GM12878 (cell line): ENCODE measurements at regions not wholly inside any gene's neighbourhood (a gene's known extent, or its start where the extent isn't known, plus 50 kb on each side); places are given as distances from the start of the nearest gene placed in this dataset.

ENCODE experiments used
- ATAC-seq: fragments of 200-7000 bp; cut with Tn5 transposase; 3 replicates; pipeline ENCODE4 v1.9.1; 2020; ENCODE audit warnings: mild to moderate bottlenecking, moderate library complexity
- BruUV-seq: library from RNA; stranded (reverse); fragments of 400-500 nt; replicated peaks from 2 replicates; lab custom pipeline; 2021; lab: Mats Ljungman, UMichigan
- CTCF ChIA-PET: fragments of 300-600 bp; sonication (Branson Sonifier 250); formaldehyde crosslinking; extraction: SDS; loops from one replicate; lab custom pipeline; 2021; ENCODE audit warnings: inconsistent platforms; lab: Yijun Ruan, JAX
- POLR2A ChIA-PET: fragments of 350-600 bp; formaldehyde crosslinking; extraction: SDS; loops from one replicate; lab custom pipeline; 2021; ENCODE audit warnings: inconsistent platforms; lab: Charles Lee
- RAD21 ChIA-PET: fragments of 300-600 bp; sonication (Branson Sonifier 250); formaldehyde crosslinking; loops from one replicate; lab custom pipeline; 2023; ENCODE audit warnings: antibody characterized with exemption; ENCODE audit not compliant: unreplicated experiment; lab: Charles Lee
- SMC1A ChIA-PET: fragments of 300-600 bp; sonication (Branson Sonifier 250); formaldehyde crosslinking; loops from one replicate; lab custom pipeline; 2023; ENCODE audit not compliant: unreplicated experiment, uncharacterized antibody; lab: Charles Lee
- DNase-seq: peaks from one replicate; pipeline ENCODE4 v3.0.0-alpha.2; 2011; ENCODE audit warnings: low read depth, low spot score
- FAIRE-seq: peaks from 3 replicates; lab custom pipeline; 2011; peaks lifted over from hg19 to GRCh38; lab: Jason Lieb, UNC
- H2AFZ ChIP-seq: 2 replicates; pipeline ENCODE4 v1.6.0; 2011; ENCODE audit warnings: low read depth, low read length, control low read depth; ENCODE audit not compliant: control insufficient read depth
- H3K27ac ChIP-seq: 2 replicates; pipeline ENCODE4 v1.5.1; 2011; ENCODE audit warnings: control low read depth; ENCODE audit not compliant: control insufficient read depth, insufficient read depth
- H3K27me3 ChIP-seq, 2 experiments: replicated peaks in 1 of 2; 2 replicates each; pipeline versions ENCODE4 v1.6.0 to v1.6.1; 2011; ENCODE audit warnings: low read length in 1 of 2; ENCODE audit not compliant: control insufficient read depth in 2 of 2, insufficient read depth in 2 of 2
- H3K36me3 ChIP-seq, 2 experiments: 2 replicates each; pipeline ENCODE4 v1.5.1; 2011; ENCODE audit warnings: low read length in 1 of 2; ENCODE audit not compliant: control insufficient read depth in 2 of 2, insufficient read depth in 2 of 2
- H3K4me1 ChIP-seq: 2 replicates; pipeline ENCODE4 v1.6.1; 2011; ENCODE audit warnings: mild to moderate bottlenecking, low read length, moderate library complexity, mixed read lengths; ENCODE audit not compliant: control insufficient read depth, insufficient read depth
- H3K4me2 ChIP-seq: 2 replicates; pipeline ENCODE4 v1.6.0; 2011; ENCODE audit warnings: control low read depth; ENCODE audit not compliant: control insufficient read depth, insufficient read depth
- H3K4me3 ChIP-seq: fragments of 200-600 bp; sonication (generic); 2 replicates; pipeline ENCODE4 v1.5.1; 2016
- H3K79me2 ChIP-seq: 2 replicates; pipeline ENCODE4 v1.6.0; 2011; ENCODE audit warnings: low read length; ENCODE audit not compliant: control insufficient read depth, insufficient read depth
- H3K9ac ChIP-seq: 2 replicates; pipeline ENCODE4 v1.8.0; 2011; ENCODE audit warnings: low read length, control low read depth, mixed read lengths; ENCODE audit not compliant: control insufficient read depth, insufficient read depth
- H3K9me3 ChIP-seq: replicated peaks from 3 replicates; pipeline ENCODE4 v1.5.1; 2011; ENCODE audit warnings: mild to moderate bottlenecking, low read length; ENCODE audit not compliant: control insufficient read depth, insufficient read depth
- H4K20me1 ChIP-seq: 2 replicates; pipeline ENCODE4 v1.6.0; 2011; ENCODE audit not compliant: control insufficient read depth, insufficient read depth
- BACH1 ChIP-seq: fragments of 450-650 bp; IDR thresholded peaks from 2 replicates; pipeline ENCODE4 v1.6.1; 2017; ENCODE audit warnings: mild to moderate bottlenecking, borderline replicate concordance
- BHLHE40 ChIP-seq, 2 experiments: fragments of 450-650 bp in 1 of 2; IDR thresholded peaks; 2 replicates each; pipeline ENCODE4 v1.6.1; 2011 to 2017; ENCODE audit warnings: low read depth in 2 of 2, borderline replicate concordance in 1 of 2, improper control_type of control experiment in 1 of 2, low read length in 1 of 2, mild to moderate bottlenecking in 1 of 2
- HCFC1 ChIP-seq: fragments of 150-350 bp; IDR thresholded peaks from 2 replicates; pipeline ENCODE4 v1.6.1; 2014; ENCODE audit warnings: low read length
- IRF4 ChIP-seq: IDR thresholded peaks from 2 replicates; pipeline ENCODE4 v1.6.1; 2011; ENCODE audit warnings: low read depth, low read length
- LARP7 ChIP-seq: fragments of 450-650 bp; IDR thresholded peaks from 2 replicates; pipeline ENCODE4 v1.6.1; 2017; ENCODE audit warnings: mild to moderate bottlenecking
- NFIC ChIP-seq: IDR thresholded peaks from 2 replicates; pipeline ENCODE4 v1.6.1; 2012; ENCODE audit warnings: low read depth, mild to moderate bottlenecking, inconsistent platforms, low read length, moderate library complexity
- SMAD5 ChIP-seq: IDR thresholded peaks from 2 replicates; pipeline ENCODE4 v1.6.1; 2016; ENCODE audit warnings: antibody characterized with exemption, low read depth
- SREBF1 ChIP-seq: IDR thresholded peaks from 2 replicates; pipeline ENCODE4 v1.6.1; 2012; ENCODE audit warnings: mild to moderate bottlenecking, low read length
- TARDBP ChIP-seq: IDR thresholded peaks from 2 replicates; pipeline ENCODE4 v1.6.1; 2016; ENCODE audit warnings: borderline replicate concordance
- TBL1XR1 ChIP-seq: IDR thresholded peaks from 2 replicates; pipeline ENCODE4 v1.6.1; 2012; ENCODE audit warnings: low read depth, low read length, improper control_type of control experiment
- ZNF24 ChIP-seq: fragments of 450-650 bp; IDR thresholded peaks from 2 replicates; pipeline ENCODE4 v1.6.1; 2017; ENCODE audit warnings: antibody characterized with exemption, mild to moderate bottlenecking
- ZSCAN29 ChIP-seq: fragments of 450-650 bp; IDR thresholded peaks from 2 replicates; pipeline ENCODE4 v1.6.1; 2017; ENCODE audit warnings: mild to moderate bottlenecking, moderate library complexity
- WGBS: methylation state at CpG from one replicate; pipeline ENCODE4 v1.1.6; 2016; ENCODE audit warnings: low lambda C conversion rate; ENCODE audit not compliant: insufficient replicate concordance, insufficient coverage; ENCODE audit errors: missing lambda C conversion rate; 5-methylcytosine and 5-hydroxymethylcytosine counted together
- in situ Hi-C: fragments of 300-500 bp; cut with MboI; formaldehyde crosslinking; loops from 9 replicates; pipeline ENCODE4 v1.14.3; 2018; ENCODE audit warnings: mixed read lengths
- intact Hi-C: fragments of 100-400 bp; cut with micrococcal nuclease; formaldehyde crosslinking; loops from one replicate; pipeline ENCODE4 v1.14.2; 2022; ENCODE audit not compliant: unreplicated experiment
- TF ChIP-seq, protein P1 (sequence below): fragments of 450-650 bp; formaldehyde crosslinking; IDR thresholded peaks from 2 replicates; pipeline ENCODE4 v1.5.0; 2022; ENCODE audit warnings: mild to moderate bottlenecking, missing genetic modification characterization
- TF ChIP-seq, protein P2 (sequence below): fragments of 450-650 bp; formaldehyde crosslinking; IDR thresholded peaks from 2 replicates; pipeline ENCODE4 v1.4.0; 2020; ENCODE audit warnings: mild to moderate bottlenecking, moderate library complexity

DNA sequence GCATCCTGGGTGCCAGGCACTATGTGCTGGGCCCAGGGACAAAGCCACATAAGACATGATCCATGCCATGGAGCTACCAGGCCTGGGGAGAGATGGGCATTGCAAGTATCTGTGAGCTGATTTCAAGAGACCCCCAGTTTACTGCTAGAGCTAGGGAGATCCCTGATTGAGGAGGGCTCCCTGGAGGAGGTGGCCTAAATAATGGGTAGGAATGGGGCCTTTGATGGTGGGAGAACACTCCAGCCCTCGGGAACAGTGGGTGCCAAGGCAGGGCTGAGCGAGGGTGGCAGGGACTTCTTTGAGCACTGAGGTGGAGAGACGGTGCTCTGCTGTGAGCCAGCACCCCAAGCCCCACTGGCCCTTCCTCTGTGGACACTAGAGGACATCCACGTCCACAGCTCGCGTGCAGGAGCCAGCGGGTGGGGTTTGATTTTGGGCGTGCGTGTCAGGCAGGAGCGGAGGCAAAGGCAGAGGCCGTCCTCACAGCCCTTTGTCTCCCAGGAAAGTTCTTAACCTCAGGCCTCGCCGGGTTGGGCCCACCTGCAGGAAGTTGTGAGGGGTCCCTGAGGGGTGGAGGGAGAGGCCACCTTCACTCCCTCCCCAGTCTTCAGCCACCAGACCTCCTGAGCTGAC, 52.9 kb upstream of the PPARA start (continued):
- TF ChIP-seq BHLHE40 (IDR thresholded peaks at IDR 0.05; ENCODE audit: borderline replicate concordance in 1 of 2, low read depth in 2 of 2, low read length in 1 of 2) (no peak), LARP7 (no peak), SREBF1 (no peak), HCFC1 (no peak)

GRCh38 chr22:46098525-46099475, 51.5 kb upstream of the PPARA start:
- ATAC-seq, result no peak
- no peaks in the 10 kb centered on the region; a peak in 1 of 4 replicates for H3K27me3 ChIP-seq
- H3K4me1 ChIP-seq, result no peaks in the 10 kb centered on the region
- no peak overlapping the region for H3K4me3 ChIP-seq
- ChIA-PET CTCF (no interaction called here), POLR2A (no interaction called here), SMC1A (no interaction called here), RAD21 (no interaction called here)
- no peaks in the 10 kb centered on the region for H3K79me2 ChIP-seq
- no peak overlapping the region for H3K9ac ChIP-seq
- intact Hi-C loops (no loop called here), in situ Hi-C loops (no loop called here)
- H3K27ac ChIP-seq, result no peak overlapping the region
- no peak overlapping the region for H3K4me2 ChIP-seq
- H3K9me3 ChIP-seq, result no peaks in the 10 kb centered on the region
- BruUV-seq, result no TSS peak
- no peak for DNase-seq
- no peaks in the 10 kb centered on the region for H3K36me3 ChIP-seq
- H2AFZ ChIP-seq, result no peak overlapping the region
- H4K20me1 ChIP-seq, result no peaks in the 10 kb centered on the region; the same call in 1 of the 2 replicates
- WGBS, result 93% methylated on average over 27 of the region's 31 CpGs
- FAIRE-seq, result no peak
- no peak for TF ChIP-seq ZNF24
- TF ChIP-seq, protein P1, sequence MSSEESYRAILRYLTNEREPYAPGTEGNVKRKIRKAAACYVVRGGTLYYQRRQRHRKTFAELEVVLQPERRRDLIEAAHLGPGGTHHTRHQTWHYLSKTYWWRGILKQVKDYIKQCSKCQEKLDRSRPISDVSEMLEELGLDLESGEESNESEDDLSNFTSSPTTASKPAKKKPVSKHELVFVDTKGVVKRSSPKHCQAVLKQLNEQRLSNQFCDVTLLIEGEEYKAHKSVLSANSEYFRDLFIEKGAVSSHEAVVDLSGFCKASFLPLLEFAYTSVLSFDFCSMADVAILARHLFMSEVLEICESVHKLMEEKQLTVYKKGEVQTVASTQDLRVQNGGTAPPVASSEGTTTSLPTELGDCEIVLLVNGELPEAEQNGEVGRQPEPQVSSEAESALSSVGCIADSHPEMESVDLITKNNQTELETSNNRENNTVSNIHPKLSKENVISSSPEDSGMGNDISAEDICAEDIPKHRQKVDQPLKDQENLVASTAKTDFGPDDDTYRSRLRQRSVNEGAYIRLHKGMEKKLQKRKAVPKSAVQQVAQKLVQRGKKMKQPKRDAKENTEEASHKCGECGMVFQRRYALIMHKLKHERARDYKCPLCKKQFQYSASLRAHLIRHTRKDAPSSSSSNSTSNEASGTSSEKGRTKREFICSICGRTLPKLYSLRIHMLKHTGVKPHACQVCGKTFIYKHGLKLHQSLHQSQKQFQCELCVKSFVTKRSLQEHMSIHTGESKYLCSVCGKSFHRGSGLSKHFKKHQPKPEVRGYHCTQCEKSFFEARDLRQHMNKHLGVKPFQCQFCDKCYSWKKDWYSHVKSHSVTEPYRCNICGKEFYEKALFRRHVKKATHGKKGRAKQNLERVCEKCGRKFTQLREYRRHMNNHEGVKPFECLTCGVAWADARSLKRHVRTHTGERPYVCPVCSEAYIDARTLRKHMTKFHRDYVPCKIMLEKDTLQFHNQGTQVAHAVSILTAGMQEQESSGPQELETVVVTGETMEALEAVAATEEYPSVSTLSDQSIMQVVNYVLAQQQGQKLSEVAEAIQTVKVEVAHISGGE, result no peak
- TF ChIP-seq NFIC, result no peak
- TF ChIP-seq LARP7, result no peak
- TF ChIP-seq SMAD5, result no peak
- no peak for TF ChIP-seq TARDBP
- no peak for TF ChIP-seq IRF4
- TF ChIP-seq, protein P2, sequence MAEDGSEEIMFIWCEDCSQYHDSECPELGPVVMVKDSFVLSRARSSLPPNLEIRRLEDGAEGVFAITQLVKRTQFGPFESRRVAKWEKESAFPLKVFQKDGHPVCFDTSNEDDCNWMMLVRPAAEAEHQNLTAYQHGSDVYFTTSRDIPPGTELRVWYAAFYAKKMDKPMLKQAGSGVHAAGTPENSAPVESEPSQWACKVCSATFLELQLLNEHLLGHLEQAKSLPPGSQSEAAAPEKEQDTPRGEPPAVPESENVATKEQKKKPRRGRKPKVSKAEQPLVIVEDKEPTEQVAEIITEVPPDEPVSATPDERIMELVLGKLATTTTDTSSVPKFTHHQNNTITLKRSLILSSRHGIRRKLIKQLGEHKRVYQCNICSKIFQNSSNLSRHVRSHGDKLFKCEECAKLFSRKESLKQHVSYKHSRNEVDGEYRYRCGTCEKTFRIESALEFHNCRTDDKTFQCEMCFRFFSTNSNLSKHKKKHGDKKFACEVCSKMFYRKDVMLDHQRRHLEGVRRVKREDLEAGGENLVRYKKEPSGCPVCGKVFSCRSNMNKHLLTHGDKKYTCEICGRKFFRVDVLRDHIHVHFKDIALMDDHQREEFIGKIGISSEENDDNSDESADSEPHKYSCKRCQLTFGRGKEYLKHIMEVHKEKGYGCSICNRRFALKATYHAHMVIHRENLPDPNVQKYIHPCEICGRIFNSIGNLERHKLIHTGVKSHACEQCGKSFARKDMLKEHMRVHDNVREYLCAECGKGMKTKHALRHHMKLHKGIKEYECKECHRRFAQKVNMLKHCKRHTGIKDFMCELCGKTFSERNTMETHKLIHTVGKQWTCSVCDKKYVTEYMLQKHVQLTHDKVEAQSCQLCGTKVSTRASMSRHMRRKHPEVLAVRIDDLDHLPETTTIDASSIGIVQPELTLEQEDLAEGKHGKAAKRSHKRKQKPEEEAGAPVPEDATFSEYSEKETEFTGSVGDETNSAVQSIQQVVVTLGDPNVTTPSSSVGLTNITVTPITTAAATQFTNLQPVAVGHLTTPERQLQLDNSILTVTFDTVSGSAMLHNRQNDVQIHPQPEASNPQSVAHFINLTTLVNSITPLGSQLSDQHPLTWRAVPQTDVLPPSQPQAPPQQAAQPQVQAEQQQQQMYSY (CRISPR knock-in tag), result no peak
- no peak for TF ChIP-seq ZSCAN29
- TF ChIP-seq BACH1, result no peak
- TF ChIP-seq TBL1XR1, result no peak
